Skin of body (tissue), 2 donors: ENCODE measurements at regions not wholly inside any gene's neighbourhood (a gene's known extent, or its start where the extent isn't known, plus 50 kb on each side); places are given as distances from the start of the nearest gene placed in this dataset. TPM values are rescaled to one million over a fixed set of nuclear protein-coding genes. Genes with fewer than 3 reads are reported as not detected.

Source experiments
- DNase-seq: peaks from one replicate; lab custom pipeline; 2025; lab: John Stamatoyannopoulos, UW
- small RNA-seq: library from RNA; depleted of rRNA; stranded (forward); fragments of <200 nt; gene quantifications from one replicate; pipeline ENCODE3, GENCODE V24; 2014; ENCODE audit warnings: low replicate concordance

GRCh38 chr7:4612237-4612636, 69.9 kb upstream of the FOXK1 start:
- DNase-seq: no peak

DNA sequence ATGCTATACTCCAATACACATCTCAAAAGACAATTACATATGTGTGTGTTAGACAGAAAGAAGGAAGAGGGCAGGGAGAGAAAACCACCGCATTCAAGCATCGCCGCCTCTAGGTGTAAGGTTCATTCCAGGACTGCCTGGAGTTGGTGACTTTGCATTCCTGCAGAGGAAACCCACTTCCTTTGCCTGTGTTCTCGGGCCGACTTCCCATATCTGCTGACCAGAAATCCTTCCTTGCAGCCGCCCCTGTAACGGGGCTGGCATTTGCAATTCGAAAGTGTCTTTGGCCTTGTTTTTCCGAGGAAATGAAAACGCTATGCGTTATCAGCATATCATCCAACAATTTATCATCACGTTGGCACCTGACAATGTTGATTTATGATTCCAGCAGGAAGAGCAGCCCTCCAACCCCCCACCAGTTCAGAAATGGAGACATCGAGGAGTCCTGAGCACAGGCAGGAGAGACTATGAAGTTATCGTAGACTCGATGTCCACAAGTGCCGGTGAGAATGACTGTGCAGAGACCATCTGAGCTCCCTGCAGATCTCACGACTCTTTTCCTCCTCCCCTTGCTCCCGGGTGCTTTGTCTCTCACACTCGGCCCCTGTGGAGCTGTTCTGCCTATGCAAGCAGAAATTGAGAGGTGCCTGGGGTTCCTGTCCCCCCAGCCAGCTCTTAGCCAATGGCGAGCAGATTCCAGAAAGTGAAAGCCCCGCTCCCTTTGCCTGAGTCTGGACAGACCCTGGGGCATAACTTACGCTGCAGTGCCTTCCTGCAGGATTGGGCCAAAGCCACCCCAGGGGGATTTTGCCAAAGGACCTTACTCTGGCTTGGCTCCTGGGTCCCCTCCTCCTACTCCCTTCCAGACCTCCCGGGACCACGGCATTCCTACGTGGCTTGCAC, 68.9 kb upstream of the FOXK1 start:
- DNase-seq: no peak

GRCh38 chr7:4613846-4614548, 68.1 kb upstream of the FOXK1 start:
- DNase-seq: peak; percentile 34

GRCh38 chr7:4616116-4616515, 66.0 kb upstream of the FOXK1 start:
- DNase-seq: no peak

- DNase-seq: no peak
Measured at GRCh38 chr7:4621396-4621795, 60.7 kb upstream of the FOXK1 start.

DNA sequence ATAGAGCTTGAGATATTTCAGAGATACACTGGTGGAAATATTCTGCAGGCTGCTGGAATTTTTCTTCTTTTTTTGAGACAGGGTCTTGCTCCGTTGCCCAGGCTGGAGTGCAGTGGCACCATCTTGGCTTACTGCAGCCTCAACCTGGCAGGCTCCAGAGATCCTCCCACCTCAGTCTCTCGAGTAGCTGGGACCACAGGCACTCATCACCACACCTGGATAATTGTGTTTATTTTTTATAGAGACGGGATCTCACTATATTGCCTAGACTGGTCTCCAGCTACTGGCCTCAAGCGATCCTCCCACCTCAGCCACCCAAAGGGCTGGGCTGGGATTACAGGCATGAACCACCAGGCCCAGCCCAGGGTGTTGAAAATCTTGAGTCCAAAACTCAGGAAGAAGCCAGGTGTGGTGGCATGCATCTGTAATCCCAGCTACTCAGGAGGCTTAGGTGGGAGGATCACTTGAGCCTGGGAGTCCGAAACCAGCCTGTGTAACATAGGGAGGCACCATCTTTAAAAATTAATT, 55.7 kb upstream of the FOXK1 start:
- DNase-seq: no peak

GRCh38 chr7:4629287-4629895, 52.7 kb upstream of the FOXK1 start:
- DNase-seq: no peak

DNA sequence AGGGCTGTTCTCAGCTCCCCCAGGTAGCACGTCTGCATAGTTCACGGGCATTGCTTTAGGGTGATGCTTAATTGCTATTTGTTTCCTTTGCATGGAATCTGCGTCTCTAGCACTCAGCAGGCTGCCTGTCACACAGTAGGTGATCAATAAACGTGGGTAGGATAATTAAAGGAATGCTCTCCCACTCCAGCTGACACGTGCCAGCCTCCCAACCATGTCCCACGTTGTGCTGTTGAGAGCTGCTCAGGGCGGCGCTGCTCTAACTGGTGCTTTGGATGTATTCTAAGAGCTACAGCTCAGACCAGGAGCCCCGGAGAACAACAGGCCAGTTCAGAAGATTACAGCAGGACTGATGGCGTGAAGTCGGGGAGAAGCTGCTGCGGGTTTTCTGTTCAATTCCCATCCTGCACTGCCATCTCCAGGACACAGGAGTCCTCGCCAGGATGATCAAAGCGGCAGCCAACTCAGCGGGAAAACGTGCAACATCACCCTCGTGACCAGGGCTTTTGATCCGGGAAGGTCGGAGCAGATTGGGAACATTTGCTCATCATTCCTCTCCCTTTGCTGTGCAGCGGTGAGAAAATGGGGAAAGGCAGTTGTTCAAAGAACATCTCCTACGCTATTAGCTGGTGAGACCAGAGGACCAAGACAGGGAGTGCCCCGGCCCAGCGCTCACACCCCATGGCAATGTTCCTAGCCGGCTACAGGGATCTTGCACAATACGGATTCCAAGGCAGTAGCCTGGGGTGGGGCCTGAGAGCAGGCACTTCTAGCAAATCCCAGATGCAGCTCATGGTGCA, 50.5 kb upstream of the FOXK1 start:
- peak; percentile 81 for DNase-seq

Small RNA genes lying in the stretch of these regions (small RNA-seq; reads per million reads assigned to genes)
- not detected for gene CYP3A54P
